ENCODE measurements at regions not wholly inside any gene's neighbourhood (a gene's known extent, or its start where the extent isn't known, plus 50 kb on each side); places are given as distances from the start of the nearest gene placed in this dataset.

DNA sequence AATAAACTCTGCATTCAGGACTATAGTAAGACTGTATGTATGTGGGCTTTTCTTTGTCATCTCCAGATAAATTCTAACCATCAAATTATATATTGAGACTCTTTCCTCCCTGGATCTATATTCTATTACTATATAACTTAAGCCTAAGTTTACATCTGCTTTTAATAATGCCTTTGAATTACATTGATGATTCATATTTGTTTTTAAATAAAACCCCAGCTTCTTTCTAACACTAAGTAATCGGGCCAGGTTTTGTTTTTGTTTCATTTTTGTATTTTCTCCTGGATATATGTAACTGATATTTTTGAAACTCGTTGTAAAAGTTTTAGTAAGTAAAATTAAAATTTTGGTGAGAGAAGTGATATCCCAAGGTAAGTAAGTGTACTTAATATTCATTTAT lies 1599.1 kb downstream of the PCDH9 start:
- Histone ChIP-seq H3K36me3 (ENCODE audit: control insufficient read depth, insufficient read depth, low read length) (no peaks in the 10 kb centered on the region), H3K27ac (ENCODE audit: low read length) (no peak overlapping the region), H3K9me3 (ENCODE audit: control insufficient read depth, insufficient read depth, low read length) (no peaks in the 10 kb centered on the region), H3K27me3 (ENCODE audit: control insufficient read depth, insufficient read depth, low read length) (no peaks in the 10 kb centered on the region), H3K4me1 (ENCODE audit: control insufficient read depth, insufficient read depth, low read length) (no peaks in the 10 kb centered on the region), H3K4me3 (ENCODE audit: low read length) (no peak overlapping the region)
- WGBS (ENCODE audit: insufficient coverage, insufficient read length), result 100% methylated on average over 1 of the region's 2 CpGs
- DNase-seq (ENCODE audit: low read depth, low spot score), result no peak

DNA sequence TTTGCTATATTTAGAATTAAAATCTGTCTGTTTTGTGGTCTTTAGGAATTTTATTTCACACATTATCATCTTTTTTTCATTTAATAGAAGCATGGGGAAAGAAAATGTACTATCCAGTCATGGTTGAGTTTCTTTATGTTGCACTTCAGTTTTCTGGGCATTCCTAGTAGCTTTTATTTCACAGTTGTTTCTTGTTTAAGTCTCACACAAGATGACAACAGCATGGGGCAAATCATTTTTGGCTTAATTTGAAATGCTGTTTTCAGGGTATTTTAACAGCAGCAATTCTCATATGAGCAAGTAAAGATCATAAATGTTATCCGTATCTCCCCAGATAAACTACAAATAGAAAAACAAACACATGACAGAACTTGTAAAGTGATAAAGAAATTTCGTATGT lies 1600.2 kb downstream of the PCDH9 start:
- Histone ChIP-seq H3K27me3 (ENCODE audit: control insufficient read depth, insufficient read depth, low read length) (no peaks in the 10 kb centered on the region), H3K36me3 (ENCODE audit: control insufficient read depth, insufficient read depth, low read length) (no peaks in the 10 kb centered on the region), H3K4me3 (ENCODE audit: low read length) (no peak overlapping the region), H3K9me3 (ENCODE audit: control insufficient read depth, insufficient read depth, low read length) (no peaks in the 10 kb centered on the region), H3K4me1 (ENCODE audit: control insufficient read depth, insufficient read depth, low read length) (no peaks in the 10 kb centered on the region), H3K27ac (ENCODE audit: low read length) (no peak overlapping the region)
- WGBS (ENCODE audit: insufficient coverage, insufficient read length), result no CpG with 5 or more reads among the region's 2 CpGs
- DNase-seq (ENCODE audit: low read depth, low spot score), result no peak

DNA sequence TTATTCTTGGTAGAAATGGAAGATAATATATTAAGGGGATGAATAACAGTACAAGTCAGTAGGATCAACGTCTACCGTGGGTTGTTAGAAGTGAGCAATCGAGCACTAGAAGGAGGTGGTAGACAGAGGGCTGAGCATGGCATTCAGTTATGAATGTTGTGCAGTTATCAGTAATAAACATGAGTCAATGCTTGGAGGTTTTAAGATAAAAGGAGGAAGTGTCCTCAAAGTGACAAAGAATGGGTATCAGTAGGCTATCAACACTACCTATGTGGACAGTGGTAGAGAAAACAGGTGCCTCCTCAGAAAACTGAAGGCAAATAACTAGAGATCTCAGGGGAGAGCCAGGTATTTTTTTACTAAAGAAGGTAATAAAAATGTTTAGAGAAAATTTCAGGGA lies 1607.0 kb downstream of the PCDH9 start:
- no peak overlapping the region for H3K27ac ChIP-seq (ENCODE audit: low read length)
- no peaks in the 10 kb centered on the region for H3K27me3 ChIP-seq (ENCODE audit: control insufficient read depth, insufficient read depth, low read length)
- H3K9me3 ChIP-seq (ENCODE audit: control insufficient read depth, insufficient read depth, low read length), result no peaks in the 10 kb centered on the region
- H3K4me3 ChIP-seq (ENCODE audit: low read length), result no peak overlapping the region
- WGBS (ENCODE audit: insufficient coverage, insufficient read length), result no CpG with 5 or more reads among the region's 3 CpGs
- DNase-seq (ENCODE audit: low read depth, low spot score), result no peak
- H3K36me3 ChIP-seq (ENCODE audit: control insufficient read depth, insufficient read depth, low read length), result no peaks in the 10 kb centered on the region
- H3K4me1 ChIP-seq (ENCODE audit: control insufficient read depth, insufficient read depth, low read length), result no peaks in the 10 kb centered on the region

DNA sequence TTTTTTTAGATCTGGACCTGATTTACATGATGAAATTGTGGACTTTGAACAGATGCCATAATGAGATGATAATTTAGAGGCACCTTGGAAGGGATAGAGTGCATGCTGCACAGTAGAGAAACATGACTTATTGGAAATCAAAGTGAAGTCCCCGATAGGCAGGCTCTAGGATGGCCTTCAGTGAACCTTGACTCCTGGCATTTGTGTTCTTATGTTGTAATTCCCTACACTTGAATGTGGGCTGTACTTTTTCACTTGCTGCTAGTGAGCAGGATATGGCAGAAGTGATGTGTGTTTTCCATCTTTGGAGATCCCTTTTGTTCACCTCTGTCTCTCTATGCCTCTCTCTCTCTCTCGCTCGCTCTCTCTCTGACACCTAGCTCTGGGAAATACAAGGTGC lies 1614.6 kb downstream of the PCDH9 start:
- Histone ChIP-seq H3K4me1 (ENCODE audit: control insufficient read depth, insufficient read depth, low read length) (no peaks in the 10 kb centered on the region), H3K27me3 (ENCODE audit: control insufficient read depth, insufficient read depth, low read length) (no peaks in the 10 kb centered on the region), H3K4me3 (ENCODE audit: low read length) (no peak overlapping the region), H3K27ac (ENCODE audit: low read length) (no peak overlapping the region), H3K36me3 (ENCODE audit: control insufficient read depth, insufficient read depth, low read length) (no peaks in the 10 kb centered on the region), H3K9me3 (ENCODE audit: control insufficient read depth, insufficient read depth, low read length) (no peaks in the 10 kb centered on the region)
- no CpG with 5 or more reads among the region's 3 CpGs for WGBS (ENCODE audit: insufficient coverage, insufficient read length)
- DNase-seq (ENCODE audit: low read depth, low spot score), result no peak

DNA sequence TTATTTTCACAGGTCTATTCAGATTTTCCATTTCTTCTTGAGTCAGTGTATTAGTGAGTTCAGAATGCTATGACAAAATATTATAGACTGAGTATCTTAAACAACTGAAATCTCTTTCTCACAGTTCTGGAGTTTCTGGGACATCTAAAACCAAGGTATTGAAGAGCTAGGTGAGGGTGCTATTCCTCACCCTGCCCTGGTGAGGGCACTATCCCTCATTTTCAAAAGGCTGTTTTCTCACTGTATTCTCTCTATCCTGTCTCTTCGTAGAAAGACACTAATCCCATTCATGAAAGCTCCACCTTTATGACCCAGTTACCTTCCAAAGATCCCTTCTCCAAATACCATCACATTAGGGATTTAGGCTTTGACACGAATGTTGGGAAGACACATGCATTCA lies 1617.1 kb downstream of the PCDH9 start:
- no peaks in the 10 kb centered on the region for H3K9me3 ChIP-seq (ENCODE audit: control insufficient read depth, insufficient read depth, low read length)
- H3K36me3 ChIP-seq (ENCODE audit: control insufficient read depth, insufficient read depth, low read length), result no peaks in the 10 kb centered on the region
- H3K27ac ChIP-seq (ENCODE audit: low read length), result no peak overlapping the region
- no peaks in the 10 kb centered on the region for H3K4me1 ChIP-seq (ENCODE audit: control insufficient read depth, insufficient read depth, low read length)
- peak; percentile 16 for DNase-seq (ENCODE audit: low read depth, low spot score)
- no CpG with 5 or more reads among the region's 2 CpGs for WGBS (ENCODE audit: insufficient coverage, insufficient read length)
- no peak overlapping the region for H3K4me3 ChIP-seq (ENCODE audit: low read length)
- no peaks in the 10 kb centered on the region for H3K27me3 ChIP-seq (ENCODE audit: control insufficient read depth, insufficient read depth, low read length)

DNA sequence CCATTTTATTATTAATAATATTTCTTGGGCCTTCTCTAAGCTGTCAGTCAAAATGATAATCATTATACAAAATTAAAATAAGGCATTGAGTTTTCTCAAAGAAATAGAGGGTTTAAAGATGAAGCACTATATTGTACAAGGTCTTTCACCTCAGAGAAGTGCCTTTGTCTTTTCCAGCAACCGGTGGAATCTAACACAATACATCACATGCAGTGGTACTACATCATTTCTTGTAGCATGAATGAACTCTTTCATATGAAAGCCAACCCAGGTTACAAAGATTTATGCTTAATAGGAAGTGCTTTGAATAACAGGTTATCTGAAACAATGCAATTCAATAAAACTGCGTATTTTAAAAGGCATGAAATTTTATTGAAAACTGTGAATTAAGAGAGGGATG lies 1620.8 kb downstream of the PCDH9 start:
- Histone ChIP-seq H3K36me3 (ENCODE audit: control insufficient read depth, insufficient read depth, low read length) (no peaks in the 10 kb centered on the region), H3K9me3 (ENCODE audit: control insufficient read depth, insufficient read depth, low read length) (no peaks in the 10 kb centered on the region)
- no CpG with 5 or more reads among the region's 2 CpGs for WGBS (ENCODE audit: insufficient coverage, insufficient read length)

DNA sequence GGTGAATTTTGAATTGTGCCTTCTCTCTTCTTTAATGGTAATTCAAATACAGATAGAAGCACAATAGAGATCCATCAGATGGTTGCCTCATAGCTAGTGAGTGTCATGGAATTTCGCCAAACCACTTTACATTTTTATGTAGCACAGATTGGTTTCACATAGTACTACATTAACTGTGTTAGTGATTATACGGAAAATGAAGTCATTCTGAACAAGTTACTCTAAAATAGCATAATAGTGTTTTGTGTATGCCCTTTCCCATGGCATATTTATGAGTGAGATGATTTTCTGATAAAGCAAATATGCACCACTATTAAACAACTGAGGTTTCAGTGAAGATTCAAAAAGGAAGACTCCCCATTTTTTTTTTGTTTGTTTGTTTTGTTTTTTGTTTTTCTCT lies 1623.5 kb downstream of the PCDH9 start:
- H3K36me3 ChIP-seq (ENCODE audit: control insufficient read depth, insufficient read depth, low read length), result no peaks in the 10 kb centered on the region
- no CpG with 5 or more reads among the region's 2 CpGs for WGBS (ENCODE audit: insufficient coverage, insufficient read length)

More for the DNA sequence above, 1620.8 kb downstream of the PCDH9 start:
- Histone ChIP-seq H3K27ac (ENCODE audit: low read length) (no peak overlapping the region), H3K27me3 (ENCODE audit: control insufficient read depth, insufficient read depth, low read length) (no peaks in the 10 kb centered on the region), H3K4me3 (ENCODE audit: low read length) (no peak overlapping the region), H3K4me1 (ENCODE audit: control insufficient read depth, insufficient read depth, low read length) (no peaks in the 10 kb centered on the region)
- DNase-seq (ENCODE audit: low read depth, low spot score), result no peak

DNA sequence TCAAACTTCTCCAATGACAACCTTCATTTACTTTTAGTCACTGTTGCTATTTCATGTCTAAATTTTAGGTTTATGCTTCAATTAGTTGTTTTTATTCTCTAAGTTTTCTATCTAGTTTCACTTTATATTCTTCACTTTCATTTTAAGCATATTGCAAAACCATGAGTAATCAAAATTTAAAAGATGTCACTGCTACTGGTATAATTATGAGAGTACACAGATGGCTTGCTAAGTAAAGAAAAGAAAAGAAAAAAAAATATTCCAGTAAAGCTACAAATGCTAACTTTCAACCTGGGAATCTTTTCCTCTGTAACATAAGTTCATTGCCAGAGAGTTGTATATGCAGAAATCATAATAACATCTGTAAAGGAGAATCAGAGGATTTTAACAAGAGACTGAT lies 1624.7 kb downstream of the PCDH9 start:
- no peaks in the 10 kb centered on the region for H3K36me3 ChIP-seq (ENCODE audit: control insufficient read depth, insufficient read depth, low read length)
- no peak overlapping the region for H3K27ac ChIP-seq (ENCODE audit: low read length)
- no peaks in the 10 kb centered on the region for H3K27me3 ChIP-seq (ENCODE audit: control insufficient read depth, insufficient read depth, low read length)
- DNase-seq (ENCODE audit: low read depth, low spot score), result no peak
- H3K4me3 ChIP-seq (ENCODE audit: low read length), result no peak overlapping the region
- no peaks in the 10 kb centered on the region for H3K4me1 ChIP-seq (ENCODE audit: control insufficient read depth, insufficient read depth, low read length)
- H3K9me3 ChIP-seq (ENCODE audit: control insufficient read depth, insufficient read depth, low read length), result no peaks in the 10 kb centered on the region

More for the DNA sequence above, 1623.5 kb downstream of the PCDH9 start:
- no peak overlapping the region for H3K4me3 ChIP-seq (ENCODE audit: low read length)
- H3K27ac ChIP-seq (ENCODE audit: low read length), result no peak overlapping the region
- DNase-seq (ENCODE audit: low read depth, low spot score), result no peak
- no peaks in the 10 kb centered on the region for H3K27me3 ChIP-seq (ENCODE audit: control insufficient read depth, insufficient read depth, low read length)
- no peaks in the 10 kb centered on the region for H3K4me1 ChIP-seq (ENCODE audit: control insufficient read depth, insufficient read depth, low read length)
- H3K9me3 ChIP-seq (ENCODE audit: control insufficient read depth, insufficient read depth, low read length), result no peaks in the 10 kb centered on the region

DNA sequence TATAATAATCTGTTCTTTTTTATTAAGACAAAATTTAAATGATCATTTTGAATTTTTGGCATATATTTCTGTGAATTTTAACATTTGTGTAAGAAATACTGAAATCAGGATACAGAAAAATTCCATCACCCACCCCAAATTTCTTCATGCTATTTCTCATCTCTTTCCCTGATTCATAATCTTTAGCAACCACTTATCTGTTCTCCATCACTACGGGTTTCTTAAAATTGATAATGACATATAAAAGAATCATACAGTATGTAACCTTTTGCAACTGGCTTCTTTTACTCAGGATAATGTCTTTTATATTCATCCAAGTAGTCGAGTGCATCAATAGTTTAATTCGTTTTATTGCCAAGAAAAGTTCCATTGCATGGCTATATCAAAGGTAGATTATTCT lies 1627.0 kb downstream of the PCDH9 start:
- no peaks in the 10 kb centered on the region for H3K4me1 ChIP-seq (ENCODE audit: control insufficient read depth, insufficient read depth, low read length)
- WGBS (ENCODE audit: insufficient coverage, insufficient read length), result no CpG with 5 or more reads among the region's 3 CpGs
- H3K36me3 ChIP-seq (ENCODE audit: control insufficient read depth, insufficient read depth, low read length), result no peaks in the 10 kb centered on the region
- H3K4me3 ChIP-seq (ENCODE audit: low read length), result no peak overlapping the region
- no peaks in the 10 kb centered on the region for H3K9me3 ChIP-seq (ENCODE audit: control insufficient read depth, insufficient read depth, low read length)
- no peaks in the 10 kb centered on the region for H3K27me3 ChIP-seq (ENCODE audit: control insufficient read depth, insufficient read depth, low read length)
- H3K27ac ChIP-seq (ENCODE audit: low read length), result no peak overlapping the region
- DNase-seq (ENCODE audit: low read depth, low spot score), result no peak

DNA sequence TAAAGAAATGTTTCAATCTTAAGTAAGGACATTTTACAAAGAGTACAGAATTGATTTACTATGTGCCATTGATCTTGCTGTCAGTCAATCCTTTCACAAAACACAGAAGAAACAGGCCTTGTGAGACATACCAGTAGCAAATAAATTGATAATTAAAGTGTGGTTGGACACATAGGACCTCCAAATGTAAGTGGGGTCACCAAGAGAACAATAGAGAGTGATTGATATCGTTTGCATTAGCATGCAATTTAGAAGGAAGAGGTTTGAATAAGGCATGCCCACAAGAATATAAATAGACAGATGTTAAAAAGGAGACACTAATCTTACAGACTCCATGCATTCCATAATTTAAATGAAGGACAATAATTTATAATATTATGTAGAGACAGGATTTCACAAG lies 1628.3 kb downstream of the PCDH9 start:
- Histone ChIP-seq H3K36me3 (ENCODE audit: control insufficient read depth, insufficient read depth, low read length) (no peaks in the 10 kb centered on the region), H3K4me3 (ENCODE audit: low read length) (no peak overlapping the region), H3K4me1 (ENCODE audit: control insufficient read depth, insufficient read depth, low read length) (no peaks in the 10 kb centered on the region), H3K27ac (ENCODE audit: low read length) (no peak overlapping the region), H3K9me3 (ENCODE audit: control insufficient read depth, insufficient read depth, low read length) (no peaks in the 10 kb centered on the region), H3K27me3 (ENCODE audit: control insufficient read depth, insufficient read depth, low read length) (no peaks in the 10 kb centered on the region)
- WGBS (ENCODE audit: insufficient coverage, insufficient read length), result no CpG with 5 or more reads among the region's 1 CpG
- DNase-seq (ENCODE audit: low read depth, low spot score), result no peak

DNA sequence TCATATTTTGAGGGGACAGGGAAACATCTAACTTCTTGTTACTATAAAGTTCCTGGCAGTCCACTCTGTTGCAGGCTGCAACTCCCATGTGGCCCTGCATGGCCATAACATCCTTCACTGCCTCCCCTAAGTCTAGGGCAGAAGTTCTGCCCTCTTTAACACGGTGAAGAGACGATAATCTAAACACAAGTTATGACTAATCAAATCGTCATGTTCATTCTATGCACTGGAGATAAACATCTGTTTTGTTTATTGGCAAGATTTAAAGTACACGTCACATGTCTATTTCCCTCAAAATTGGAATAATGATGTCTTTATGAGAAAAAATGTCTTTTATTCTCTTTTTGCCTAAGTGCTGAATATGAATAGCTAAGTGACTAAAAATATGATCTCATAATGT lies 1629.4 kb downstream of the PCDH9 start:
- WGBS (ENCODE audit: insufficient coverage, insufficient read length), result no CpG with 5 or more reads among the region's 4 CpGs
- Histone ChIP-seq H3K36me3 (ENCODE audit: control insufficient read depth, insufficient read depth, low read length) (no peaks in the 10 kb centered on the region), H3K9me3 (ENCODE audit: control insufficient read depth, insufficient read depth, low read length) (no peaks in the 10 kb centered on the region), H3K27me3 (ENCODE audit: control insufficient read depth, insufficient read depth, low read length) (no peaks in the 10 kb centered on the region), H3K4me3 (ENCODE audit: low read length) (no peak overlapping the region), H3K4me1 (ENCODE audit: control insufficient read depth, insufficient read depth, low read length) (no peaks in the 10 kb centered on the region), H3K27ac (ENCODE audit: low read length) (no peak overlapping the region)
- no peak for DNase-seq (ENCODE audit: low read depth, low spot score)

Data from iPS DF 6.9 (cell line).